HAP-1 (cell line): ENCODE measurements at regions not wholly inside any gene's neighbourhood (a gene's known extent, or its start where the extent isn't known, plus 50 kb on each side); places are given as distances from the start of the nearest gene placed in this dataset.

Experiments
- DNase-seq, 2 experiments: peaks; one replicate each; pipeline ENCODE4 v3.0.0-alpha.2; 2016 to 2020; ENCODE audit warnings: low spot score in 2 of 2
- H3K27me3 ChIP-seq: fragments of 250-450 bp; sonication (Bioruptor Pico); 2 replicates; pipeline ENCODE4 v1.5.1; 2020; ENCODE audit warnings: low read depth, mild to moderate bottlenecking, moderate library complexity
- H3K36me3 ChIP-seq: fragments of 250-450 bp; sonication (Bioruptor Pico); replicated peaks from 2 replicates; pipeline ENCODE4 v1.5.1; 2020; ENCODE audit warnings: mild to moderate bottlenecking
- H3K4me1 ChIP-seq: fragments of 250-450 bp; sonication (Bioruptor Pico); 2 replicates; pipeline ENCODE4 v1.5.1; 2020; ENCODE audit warnings: mild to moderate bottlenecking
- H3K4me3 ChIP-seq: fragments of 250-450 bp; sonication (Bioruptor Pico); 2 replicates; pipeline ENCODE4 v1.5.1; 2020; ENCODE audit warnings: mild to moderate bottlenecking, moderate library complexity
- H3K9me3 ChIP-seq: fragments of 250-450 bp; sonication (Bioruptor Pico); 2 replicates; pipeline ENCODE4 v1.5.1; 2020; ENCODE audit warnings: mild to moderate bottlenecking, moderate library complexity
- in situ Hi-C: fragments of 300-500 bp; cut with MboI; formaldehyde crosslinking; loops from 3 replicates; pipeline ENCODE4 v1.14.3; 2020; ENCODE audit warnings: low sequenced_read_pairs, inconsistent platforms, mixed read lengths

DNA sequence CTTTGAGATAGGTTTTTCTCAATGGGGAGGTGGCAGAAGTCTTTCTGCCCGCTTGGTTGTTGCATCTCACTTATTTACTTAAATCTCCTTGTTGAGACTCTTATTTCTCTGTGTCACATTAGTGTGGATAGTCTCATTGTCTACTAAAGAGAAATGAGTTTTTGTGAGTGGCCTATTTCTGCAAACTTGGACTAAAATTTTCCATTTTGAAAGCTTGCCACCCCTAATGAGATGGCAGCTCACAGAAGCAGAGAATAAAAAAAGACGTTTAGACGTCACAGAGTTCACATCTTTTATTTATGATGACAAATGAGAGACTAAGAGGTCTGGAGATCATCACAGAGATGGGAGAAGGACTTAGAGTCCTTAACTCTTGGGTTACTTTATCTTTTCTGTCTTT lies 262.7 kb upstream of the PHYHIPL start:
- in situ Hi-C loops = no loop called here
- H3K4me1 ChIP-seq = no peaks in the 10 kb centered on the region

DNA sequence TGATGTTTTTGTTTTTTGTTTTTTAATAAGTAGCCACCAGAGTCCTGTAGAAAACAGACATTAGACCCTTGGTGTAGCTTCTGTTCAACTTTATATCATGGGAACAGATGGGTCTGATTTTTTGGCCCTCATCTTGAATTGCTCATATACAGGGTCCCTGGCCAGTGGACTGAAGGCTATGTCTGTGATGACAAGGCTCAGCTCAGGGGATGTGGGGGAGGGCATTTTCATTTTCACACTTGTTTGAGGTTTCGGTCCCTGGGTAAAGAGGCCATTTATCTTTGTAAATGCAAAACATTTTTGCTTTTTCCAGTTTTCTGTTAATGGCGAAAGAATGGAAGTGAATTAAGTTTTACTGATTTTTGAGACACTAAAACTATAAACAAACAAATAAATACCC lies 257.6 kb upstream of the PHYHIPL start:
- no peaks in the 10 kb centered on the region for H3K36me3 ChIP-seq
- in situ Hi-C loops = no loop called here
- H3K27me3 ChIP-seq = no peaks in the 10 kb centered on the region
- H3K4me3 ChIP-seq = no peak overlapping the region
- no peaks in the 10 kb centered on the region for H3K4me1 ChIP-seq
- DNase-seq = no peak
- no peaks in the 10 kb centered on the region for H3K9me3 ChIP-seq

More for the DNA sequence above, 262.7 kb upstream of the PHYHIPL start:
- H3K4me3 ChIP-seq = no peak overlapping the region
- no peak for DNase-seq
- H3K27me3 ChIP-seq = no peaks in the 10 kb centered on the region
- no peaks in the 10 kb centered on the region for H3K9me3 ChIP-seq
- no peaks in the 10 kb centered on the region for H3K36me3 ChIP-seq

DNA sequence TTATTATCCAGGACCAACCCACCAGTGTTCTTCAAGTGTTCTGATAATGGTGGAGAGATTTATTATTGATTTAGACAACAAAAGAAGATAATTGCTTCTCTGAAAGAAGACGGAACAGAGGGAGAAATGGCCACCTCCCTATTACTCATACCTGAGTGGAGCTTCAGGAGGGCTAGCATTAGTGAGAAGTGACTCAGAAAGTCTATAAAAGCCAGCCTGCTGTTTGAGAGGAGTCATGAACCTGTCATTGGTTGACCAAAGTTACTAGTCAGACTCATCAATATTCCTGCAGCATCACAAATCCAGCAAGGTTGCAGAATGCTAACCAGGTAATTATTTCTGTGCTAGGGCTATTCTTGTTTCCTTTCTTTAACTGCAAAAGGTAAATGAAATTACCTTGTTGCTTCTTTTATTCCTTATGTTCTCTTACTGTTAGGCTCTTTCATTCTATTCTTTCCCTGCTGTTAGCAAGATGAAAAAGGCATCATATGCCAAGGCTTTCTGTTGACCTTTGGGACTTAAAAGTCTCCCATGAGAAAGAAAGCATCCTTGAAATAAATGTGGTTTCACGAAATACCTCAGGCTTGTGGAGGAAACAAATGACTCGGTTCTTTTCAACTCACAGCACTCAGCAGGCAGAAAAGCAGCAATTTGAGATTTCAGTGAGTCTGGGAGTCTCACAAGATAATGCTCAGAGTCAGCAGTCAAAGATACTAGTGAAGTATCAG lies 256.4 kb upstream of the PHYHIPL start:
- H3K4me3 ChIP-seq = no peak overlapping the region
- no peak for DNase-seq
- H3K27me3 ChIP-seq = no peaks in the 10 kb centered on the region
- no peaks in the 10 kb centered on the region for H3K9me3 ChIP-seq
- H3K36me3 ChIP-seq = no peaks in the 10 kb centered on the region
- no peaks in the 10 kb centered on the region for H3K4me1 ChIP-seq
- in situ Hi-C loops = no loop called here

DNA sequence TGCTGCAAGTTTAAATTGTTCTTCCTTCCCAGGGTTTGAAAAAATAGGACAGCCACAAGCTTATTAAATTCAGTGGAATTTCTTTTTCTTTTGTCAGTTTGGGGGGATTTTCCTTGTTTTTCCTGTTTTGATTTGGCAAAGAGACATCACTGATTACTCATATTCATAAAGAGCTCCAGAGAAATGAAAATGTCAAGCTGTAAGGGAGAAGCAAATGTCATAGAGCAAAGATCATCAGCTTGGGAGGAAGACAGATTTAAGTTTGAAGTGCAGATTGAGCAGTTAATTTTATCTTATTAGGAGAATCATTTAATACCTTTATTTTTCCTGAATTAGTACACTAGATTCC lies 255.8 kb upstream of the PHYHIPL start:
- in situ Hi-C loops = no loop called here
- Histone ChIP-seq H3K9me3 (no peaks in the 10 kb centered on the region), H3K27me3 (no peaks in the 10 kb centered on the region), H3K4me1 (no peaks in the 10 kb centered on the region), H3K36me3 (no peaks in the 10 kb centered on the region), H3K4me3 (no peak overlapping the region)
- DNase-seq = no peak

DNA sequence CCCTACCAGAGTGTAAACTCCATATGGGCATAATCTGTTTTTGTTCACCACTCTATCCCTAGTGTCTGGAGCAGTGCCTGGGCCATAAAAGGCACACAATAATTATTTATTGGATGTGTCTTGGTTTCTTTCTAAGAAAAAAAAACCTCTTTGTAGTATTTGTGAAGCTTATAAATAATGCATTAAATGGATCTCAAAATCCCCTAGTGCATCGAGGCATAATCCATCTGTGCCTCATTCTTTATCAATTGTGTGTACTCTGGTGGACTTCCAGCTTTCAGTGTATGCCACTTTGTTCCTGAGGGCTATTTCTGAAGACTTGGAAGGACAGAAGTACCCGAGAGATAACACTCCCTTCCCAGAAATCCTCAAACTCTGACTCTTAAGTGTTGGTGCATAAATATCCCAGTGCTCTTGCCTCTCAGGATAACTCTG lies 255.0 kb upstream of the PHYHIPL start:
- in situ Hi-C loops = no loop called here
- Histone ChIP-seq H3K4me1 (no peaks in the 10 kb centered on the region), H3K27me3 (no peaks in the 10 kb centered on the region), H3K36me3 (no peaks in the 10 kb centered on the region), H3K4me3 (no peak overlapping the region), H3K9me3 (no peaks in the 10 kb centered on the region)
- no peak for DNase-seq

DNA sequence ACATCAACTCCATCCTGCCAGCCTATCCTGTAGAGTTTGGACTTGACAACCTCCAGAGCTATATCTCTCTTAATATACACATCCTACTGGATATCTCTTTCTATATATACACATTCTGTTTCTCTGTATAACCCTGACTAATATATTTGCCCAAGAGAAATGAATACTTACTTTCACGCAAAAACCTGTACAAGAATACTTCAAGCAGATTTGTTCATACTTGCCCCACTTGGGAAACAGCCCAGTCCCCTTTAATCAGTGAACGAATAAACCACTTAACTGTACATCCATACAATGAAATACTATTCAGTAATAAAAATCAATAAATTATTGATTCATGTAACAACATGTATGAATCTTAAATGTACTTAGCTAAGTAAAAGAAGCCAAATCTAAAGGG lies 251.1 kb upstream of the PHYHIPL start:
- Histone ChIP-seq H3K36me3 (no peaks in the 10 kb centered on the region), H3K27me3 (no peaks in the 10 kb centered on the region), H3K4me1 (no peaks in the 10 kb centered on the region), H3K9me3 (no peaks in the 10 kb centered on the region), H3K4me3 (no peak overlapping the region)
- in situ Hi-C loops = no loop called here
- no peak for DNase-seq

DNA sequence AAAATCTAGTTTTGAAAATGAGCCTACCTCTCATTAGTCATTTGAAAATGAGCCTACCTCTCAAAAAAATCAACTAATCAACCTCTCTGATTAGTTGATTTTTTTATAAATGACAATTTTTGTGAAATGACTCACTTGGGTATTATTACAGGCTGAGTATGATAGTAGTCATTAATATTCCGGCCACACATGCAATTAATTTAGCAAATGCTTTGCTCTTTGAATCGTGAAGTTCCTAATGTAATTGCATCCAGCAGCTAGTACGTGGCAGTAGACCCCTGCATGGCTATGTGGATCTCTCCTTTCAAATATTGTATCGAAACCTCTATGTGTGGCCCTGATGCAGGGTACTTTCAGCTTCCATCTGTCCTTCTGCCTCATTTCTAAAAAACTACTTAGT lies 245.9 kb upstream of the PHYHIPL start:
- Histone ChIP-seq H3K9me3 (no peaks in the 10 kb centered on the region), H3K4me3 (no peak overlapping the region), H3K4me1 (no peaks in the 10 kb centered on the region), H3K36me3 (no peaks in the 10 kb centered on the region), H3K27me3 (no peaks in the 10 kb centered on the region)
- no peak for DNase-seq
- in situ Hi-C loops = no loop called here

DNA sequence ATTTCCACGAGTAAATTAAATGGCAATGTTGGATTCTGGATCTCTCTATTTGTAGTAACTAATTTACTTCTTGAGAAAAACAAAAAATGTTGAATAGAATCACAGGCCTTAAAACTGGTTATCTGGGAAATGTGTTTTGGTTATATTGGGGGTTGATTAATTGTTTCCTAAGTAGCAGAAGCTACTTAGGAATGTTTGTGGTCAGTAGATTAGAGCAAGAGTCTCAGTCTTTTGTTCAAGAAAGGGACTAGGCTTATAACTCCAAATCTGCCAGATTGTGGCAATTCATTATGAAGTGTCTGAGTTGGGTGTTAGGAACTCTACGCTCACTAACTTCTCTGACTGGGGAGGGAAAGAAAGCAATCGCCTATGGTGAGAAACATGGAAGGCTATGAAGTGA lies 244.3 kb upstream of the PHYHIPL start:
- no peaks in the 10 kb centered on the region for H3K27me3 ChIP-seq
- no peaks in the 10 kb centered on the region for H3K9me3 ChIP-seq
- no peaks in the 10 kb centered on the region for H3K4me1 ChIP-seq
- H3K4me3 ChIP-seq = no peak overlapping the region
- no peak for DNase-seq
- H3K36me3 ChIP-seq = no peaks in the 10 kb centered on the region
- in situ Hi-C loops = no loop called here

DNA sequence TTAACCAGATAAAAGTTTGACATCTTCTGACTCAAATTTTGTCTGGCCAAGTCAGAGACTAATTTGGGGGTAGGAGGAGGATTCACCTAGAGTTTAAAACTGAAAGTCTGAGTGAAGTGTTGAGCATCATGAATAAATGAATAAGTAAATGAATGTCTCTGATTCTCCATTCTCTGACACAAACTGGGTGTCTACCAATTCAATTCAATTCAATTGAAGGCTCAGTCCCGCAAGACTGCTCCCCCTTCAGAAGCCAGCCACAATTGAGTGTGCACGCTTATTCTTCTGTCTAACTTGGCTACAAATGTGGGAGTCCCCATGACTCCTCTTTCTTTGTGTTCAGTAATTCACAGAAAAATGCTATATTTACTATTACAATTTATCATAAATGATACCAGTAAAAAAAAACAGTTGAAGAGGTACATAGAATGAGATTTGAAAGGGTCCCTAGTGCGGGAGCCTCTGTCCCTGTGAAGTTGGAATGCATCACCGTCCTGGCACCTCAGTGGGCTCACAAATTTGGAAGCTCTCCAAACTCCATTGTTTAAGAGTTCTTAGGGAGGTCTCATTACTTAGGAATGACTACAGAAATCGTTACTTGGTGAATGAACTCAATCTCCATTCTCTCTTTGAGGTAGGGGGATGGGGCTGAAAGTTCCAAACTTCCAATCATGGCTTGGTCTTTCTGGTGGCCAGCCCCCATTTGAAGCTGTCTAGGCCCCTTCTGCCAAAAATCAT lies 243.7 kb upstream of the PHYHIPL start:
- H3K36me3 ChIP-seq = no peaks in the 10 kb centered on the region
- no peaks in the 10 kb centered on the region for H3K4me1 ChIP-seq
- no peaks in the 10 kb centered on the region for H3K9me3 ChIP-seq
- no peaks in the 10 kb centered on the region for H3K27me3 ChIP-seq
- no peak for DNase-seq
- in situ Hi-C loops = no loop called here
- H3K4me3 ChIP-seq = no peak overlapping the region

DNA sequence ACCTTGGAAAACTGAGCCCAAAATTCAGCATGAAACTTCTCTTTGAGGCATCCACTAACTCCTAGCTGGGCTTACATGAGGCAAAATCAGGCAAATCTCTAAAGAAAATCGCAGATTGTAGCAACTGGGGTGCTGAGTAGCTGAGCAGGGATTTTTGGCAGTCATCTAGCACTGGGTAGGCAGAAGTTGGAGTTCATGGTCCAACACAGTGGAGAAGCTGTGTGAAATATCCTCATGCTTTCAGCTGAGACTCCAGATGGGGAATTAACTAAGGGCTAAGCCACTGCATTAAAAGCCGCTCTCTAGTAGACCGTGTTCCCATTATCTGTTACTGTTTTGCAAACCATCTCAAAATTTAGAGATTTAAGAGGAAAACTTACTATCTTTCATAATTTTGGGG lies 240.1 kb upstream of the PHYHIPL start:
- no peaks in the 10 kb centered on the region for H3K4me1 ChIP-seq
- H3K4me3 ChIP-seq = no peak overlapping the region
- DNase-seq = no peak
- no peaks in the 10 kb centered on the region for H3K9me3 ChIP-seq
- H3K27me3 ChIP-seq = no peaks in the 10 kb centered on the region
- H3K36me3 ChIP-seq = no peaks in the 10 kb centered on the region
- in situ Hi-C loops = no loop called here

DNA sequence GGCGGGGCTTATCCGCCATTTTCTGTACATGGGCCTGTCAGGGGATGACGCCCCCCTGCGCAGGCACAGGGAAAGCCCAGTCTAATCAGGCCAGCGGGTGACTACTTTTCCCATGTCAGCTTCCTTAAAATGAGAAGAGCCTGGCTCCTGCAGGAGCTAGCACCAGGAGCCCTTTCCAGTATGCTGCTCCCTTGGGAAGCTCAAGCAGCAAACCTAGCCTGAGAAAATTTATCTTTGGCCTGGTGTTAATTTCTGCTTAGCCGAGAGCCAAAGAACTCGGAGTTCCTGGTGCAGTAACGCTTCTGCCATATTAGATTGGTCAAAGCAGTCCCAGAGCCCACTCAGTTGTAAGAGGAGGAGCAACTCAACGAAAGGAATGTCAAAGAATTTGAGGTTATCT lies 239.0 kb upstream of the PHYHIPL start:
- Histone ChIP-seq H3K27me3 (no peaks in the 10 kb centered on the region), H3K4me1 (no peaks in the 10 kb centered on the region), H3K9me3 (no peaks in the 10 kb centered on the region), H3K36me3 (no peaks in the 10 kb centered on the region), H3K4me3 (no peak overlapping the region)
- in situ Hi-C loops = no loop called here
- no peak for DNase-seq

DNA sequence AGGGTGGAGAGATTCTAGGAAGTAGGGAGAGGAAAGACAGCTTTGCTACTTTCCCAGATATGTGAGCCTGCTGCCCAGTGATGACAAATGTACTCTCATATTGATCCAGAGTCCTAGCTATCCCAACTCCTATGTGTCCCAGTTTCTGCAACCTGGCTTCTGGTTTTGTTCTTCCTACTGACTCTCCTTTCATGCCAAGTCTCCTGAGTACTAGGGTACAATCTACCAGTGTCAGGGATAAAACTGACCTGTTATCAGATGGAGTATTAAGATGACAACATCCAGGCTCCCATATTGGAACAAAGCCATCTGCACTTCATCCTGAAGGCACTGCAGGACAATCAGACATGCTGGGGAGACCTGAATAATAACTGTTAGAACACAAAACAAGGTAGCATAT lies 233.7 kb upstream of the PHYHIPL start:
- Histone ChIP-seq H3K4me1 (no peaks in the 10 kb centered on the region), H3K4me3 (no peak overlapping the region), H3K9me3 (no peaks in the 10 kb centered on the region), H3K27me3 (no peaks in the 10 kb centered on the region; the same call in 1 of the 2 replicates), H3K36me3 (no peaks in the 10 kb centered on the region)
- in situ Hi-C loops = loop anchor here (10.0 kb wide), 1 partner anchor 158 kb away; no protein-coding TSS in a partner anchor
- DNase-seq = no peak

DNA sequence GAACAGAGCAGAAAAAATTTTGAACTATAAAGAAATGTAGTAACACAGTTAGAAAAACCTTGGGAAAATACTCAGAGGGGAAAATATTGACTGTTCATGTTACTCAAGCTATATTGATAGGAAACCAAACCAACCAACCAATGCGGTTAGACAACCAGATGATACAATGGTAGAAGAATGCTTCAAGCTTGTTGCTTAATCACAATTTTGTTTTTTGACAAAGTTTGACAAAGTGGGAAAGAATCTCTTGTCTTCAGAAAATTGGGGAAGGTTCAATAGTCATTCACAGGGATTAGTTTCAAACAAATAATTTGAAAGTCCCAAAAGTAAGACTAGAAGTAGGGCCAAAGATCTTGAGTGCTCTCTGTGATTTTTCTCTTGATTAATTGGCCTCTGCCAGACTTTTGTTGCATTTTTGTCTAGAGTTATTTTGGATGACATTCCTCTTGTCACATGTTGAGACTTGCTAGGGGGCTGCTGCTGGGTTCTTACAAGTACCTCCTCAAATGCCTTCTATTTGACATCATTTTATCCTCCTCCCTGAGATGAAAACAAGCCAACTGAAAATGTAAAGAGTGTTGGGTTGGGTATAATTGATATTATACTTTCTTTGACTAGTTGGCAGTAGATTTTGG lies 233.1 kb upstream of the PHYHIPL start:
- no peaks in the 10 kb centered on the region for H3K36me3 ChIP-seq
- DNase-seq = no peak
- no peaks in the 10 kb centered on the region for H3K9me3 ChIP-seq
- H3K4me3 ChIP-seq = no peak overlapping the region
- no peaks in the 10 kb centered on the region for H3K4me1 ChIP-seq
- H3K27me3 ChIP-seq = no peaks in the 10 kb centered on the region; the same call in 1 of the 2 replicates
- in situ Hi-C loops = loop anchor here (10.0 kb wide), 1 partner anchor 159 kb away; no protein-coding TSS in a partner anchor

DNA sequence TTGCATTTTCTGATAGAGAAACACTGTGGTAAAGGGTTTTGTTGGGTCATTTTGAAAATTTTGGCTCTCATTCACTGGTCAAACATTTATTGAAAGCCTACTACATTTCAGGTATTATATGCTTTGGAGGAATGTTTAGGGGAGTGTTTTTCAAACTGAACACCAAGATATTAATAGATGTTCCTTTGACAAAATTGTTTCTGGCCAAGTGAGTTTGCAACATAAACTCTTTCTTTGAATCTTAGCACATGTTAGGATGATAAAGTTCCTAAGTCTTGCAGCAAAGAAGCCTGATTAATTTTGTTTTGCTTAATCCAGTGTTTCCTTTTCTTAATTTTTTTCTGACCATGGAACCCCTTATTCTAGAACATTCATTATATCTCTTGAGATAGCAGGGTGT lies 232.5 kb upstream of the PHYHIPL start:
- no peaks in the 10 kb centered on the region for H3K9me3 ChIP-seq
- H3K36me3 ChIP-seq = no peaks in the 10 kb centered on the region
- no peak overlapping the region for H3K4me3 ChIP-seq
- in situ Hi-C loops = loop anchor here (10.0 kb wide), 1 partner anchor 159 kb away; no protein-coding TSS in a partner anchor
- DNase-seq = no peak
- no peaks in the 10 kb centered on the region; the same call in 1 of the 2 replicates for H3K27me3 ChIP-seq
- no peaks in the 10 kb centered on the region for H3K4me1 ChIP-seq
